OCI-LY7 (cell line): ENCODE measurements at regions not wholly inside any gene's neighbourhood (a gene's known extent, or its start where the extent isn't known, plus 50 kb on each side); places are given as distances from the start of the nearest gene placed in this dataset.

Experiments used
- BruUV-seq: library from RNA; stranded (reverse); fragments of 400-500 nt; replicated peaks from 2 replicates; lab custom pipeline; 2021; lab: Mats Ljungman, UMichigan
- CTCF ChIA-PET: fragments of 300-600 bp; sonication (Branson Sonifier 250); formaldehyde crosslinking; loops from one replicate; lab custom pipeline; 2022; ENCODE audit warnings: antibody characterized with exemption; ENCODE audit not compliant: unreplicated experiment; lab: Charles Lee
- POLR2A ChIA-PET: fragments of 300-600 bp; sonication (Branson Sonifier 250); formaldehyde crosslinking; loops from one replicate; lab custom pipeline; 2022; ENCODE audit warnings: antibody characterized with exemption; lab: Charles Lee
- DNase-seq: peaks from one replicate; pipeline ENCODE4 v3.0.0-alpha.2; 2015; ENCODE audit warnings: low spot score
- H2AFZ ChIP-seq: fragments of 200-600 bp; sonication (generic), shearing (Covaris generic); 2 replicates; pipeline ENCODE4 v1.6.1; 2014; ENCODE audit warnings: mild to moderate bottlenecking, antibody characterized with exemption, low read length, moderate library complexity
- H3K27ac ChIP-seq: fragments of 200-600 bp; sonication (generic); 2 replicates; pipeline ENCODE4 v1.5.1; 2014; ENCODE audit warnings: mixed run types, low read depth, mild to moderate bottlenecking, moderate library complexity, low read length, inconsistent platforms; ENCODE audit not compliant: poor library complexity, severe bottlenecking
- H3K36me3 ChIP-seq: fragments of 200-600 bp; sonication (generic); 2 replicates; pipeline ENCODE4 v1.6.1; 2014; ENCODE audit warnings: mild to moderate bottlenecking, antibody characterized with exemption, low read length, moderate library complexity, mixed read lengths; ENCODE audit not compliant: insufficient read depth
- H3K4me1 ChIP-seq: fragments of 200-600 bp; sonication (generic); 2 replicates; pipeline ENCODE4 v1.5.1; 2014; ENCODE audit warnings: mild to moderate bottlenecking, low read length; ENCODE audit not compliant: insufficient read depth, poor library complexity, severe bottlenecking
- H3K4me2 ChIP-seq: fragments of 200-600 bp; sonication (generic); 2 replicates; pipeline ENCODE4 v1.6.1; 2014; ENCODE audit warnings: mild to moderate bottlenecking, low read length
- H3K4me3 ChIP-seq: fragments of 200-600 bp; sonication (generic); 2 replicates; pipeline ENCODE4 v1.5.1; 2014; ENCODE audit warnings: mild to moderate bottlenecking, low read depth, low read length; ENCODE audit not compliant: poor library complexity, severe bottlenecking
- H3K79me2 ChIP-seq: fragments of 200-600 bp; sonication (generic); 2 replicates; pipeline ENCODE4 v1.6.1; 2016; ENCODE audit warnings: low read depth, mild to moderate bottlenecking, low read length, moderate library complexity, mixed read lengths; ENCODE audit not compliant: insufficient read depth
- H3K9me2 ChIP-seq: fragments of 200-600 bp; sonication (generic); 2 replicates; pipeline ENCODE4 v1.6.1; 2016; ENCODE audit warnings: mild to moderate bottlenecking, low read length, mixed read lengths; ENCODE audit not compliant: insufficient read depth
- H3K9me3 ChIP-seq: fragments of 200-600 bp; sonication (generic); 2 replicates; pipeline ENCODE4 v1.6.1; 2014; ENCODE audit warnings: mild to moderate bottlenecking, mixed run types, low read length, mixed read lengths
- H4K20me1 ChIP-seq: fragments of 200-600 bp; sonication (generic); 2 replicates; pipeline ENCODE4 v1.6.1; 2014; ENCODE audit warnings: mild to moderate bottlenecking, antibody characterized with exemption, low read length, moderate library complexity, mixed read lengths; ENCODE audit not compliant: insufficient read depth
- EZH2phosphoT487 ChIP-seq: fragments of 200-600 bp; sonication (generic); IDR thresholded peaks from 2 replicates; pipeline ENCODE4 v1.6.1; 2018; ENCODE audit warnings: low read depth, borderline replicate concordance, mild to moderate bottlenecking, mixed run types, antibody characterized with exemption, low read length, moderate library complexity, mixed read lengths
- intact Hi-C: fragments of 100-400 bp; cut with micrococcal nuclease; formaldehyde crosslinking; loops from one replicate; pipeline ENCODE4 v1.10.0; 2022; ENCODE audit not compliant: unreplicated experiment
- TF ChIP-seq, protein P1 (sequence below): fragments of 200-600 bp; sonication (generic); conservative IDR thresholded peaks from 2 replicates; pipeline ENCODE4 v1.5.1; 2014; ENCODE audit warnings: mild to moderate bottlenecking, antibody characterized with exemption, low read length, moderate library complexity, mixed read lengths

DNA sequence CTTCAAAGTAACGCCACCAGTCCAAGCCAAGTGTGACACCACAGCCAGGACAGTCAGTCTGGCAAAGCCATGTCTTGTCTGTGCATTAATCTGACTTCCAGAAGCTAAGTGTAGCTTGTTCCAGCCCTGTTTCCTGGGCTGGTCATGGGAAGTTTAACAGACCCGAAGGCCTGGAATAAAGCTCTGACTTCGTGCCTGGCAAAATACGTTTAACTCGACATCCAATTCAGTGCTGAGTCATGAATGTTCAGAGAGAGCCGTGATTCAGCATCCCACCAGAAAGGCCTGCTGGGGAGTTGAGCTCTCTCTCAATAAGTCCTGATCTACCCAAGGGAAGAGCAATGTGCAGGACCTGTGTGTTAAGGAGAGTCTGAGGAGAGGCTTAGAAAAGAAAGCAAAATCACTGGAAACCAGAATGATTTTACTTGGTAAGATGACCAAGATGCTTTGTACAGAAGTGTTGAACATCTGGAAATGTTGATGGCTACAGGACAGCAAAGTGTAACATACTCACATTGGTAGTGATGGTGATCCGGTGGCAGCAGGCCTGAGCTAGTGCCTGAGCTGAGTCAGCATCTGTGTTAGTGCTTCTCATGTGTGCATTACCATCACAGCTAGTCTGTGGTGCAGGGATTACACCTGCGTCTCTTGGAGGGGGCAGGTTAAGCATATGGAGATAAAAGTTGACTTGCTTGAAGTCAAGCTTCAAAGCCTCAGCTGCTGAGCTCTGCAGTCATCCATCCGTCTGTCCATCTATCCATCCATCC is 743.7 kb upstream of the HS6ST1 start:
- BruUV-seq = no TSS peak
- Histone ChIP-seq H3K79me2 (no peaks in the 10 kb centered on the region), H3K4me1 (no peaks in the 10 kb centered on the region), H3K27ac (no peak overlapping the region), H2AFZ (no peak overlapping the region), H3K4me3 (no peak overlapping the region), H3K9me3 (no peaks in the 10 kb centered on the region), H3K9me2 (no peaks in the 10 kb centered on the region), H4K20me1 (no peaks in the 10 kb centered on the region), H3K4me2 (no peak overlapping the region), H3K36me3 (no peaks in the 10 kb centered on the region)
- intact Hi-C loops = no loop called here
- ChIA-PET CTCF (no interaction called here), POLR2A (no interaction called here)
- no peak for DNase-seq
- no peak for TF ChIP-seq EZH2phosphoT487
- TF ChIP-seq, protein P1, sequence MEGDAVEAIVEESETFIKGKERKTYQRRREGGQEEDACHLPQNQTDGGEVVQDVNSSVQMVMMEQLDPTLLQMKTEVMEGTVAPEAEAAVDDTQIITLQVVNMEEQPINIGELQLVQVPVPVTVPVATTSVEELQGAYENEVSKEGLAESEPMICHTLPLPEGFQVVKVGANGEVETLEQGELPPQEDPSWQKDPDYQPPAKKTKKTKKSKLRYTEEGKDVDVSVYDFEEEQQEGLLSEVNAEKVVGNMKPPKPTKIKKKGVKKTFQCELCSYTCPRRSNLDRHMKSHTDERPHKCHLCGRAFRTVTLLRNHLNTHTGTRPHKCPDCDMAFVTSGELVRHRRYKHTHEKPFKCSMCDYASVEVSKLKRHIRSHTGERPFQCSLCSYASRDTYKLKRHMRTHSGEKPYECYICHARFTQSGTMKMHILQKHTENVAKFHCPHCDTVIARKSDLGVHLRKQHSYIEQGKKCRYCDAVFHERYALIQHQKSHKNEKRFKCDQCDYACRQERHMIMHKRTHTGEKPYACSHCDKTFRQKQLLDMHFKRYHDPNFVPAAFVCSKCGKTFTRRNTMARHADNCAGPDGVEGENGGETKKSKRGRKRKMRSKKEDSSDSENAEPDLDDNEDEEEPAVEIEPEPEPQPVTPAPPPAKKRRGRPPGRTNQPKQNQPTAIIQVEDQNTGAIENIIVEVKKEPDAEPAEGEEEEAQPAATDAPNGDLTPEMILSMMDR = no peak

DNA sequence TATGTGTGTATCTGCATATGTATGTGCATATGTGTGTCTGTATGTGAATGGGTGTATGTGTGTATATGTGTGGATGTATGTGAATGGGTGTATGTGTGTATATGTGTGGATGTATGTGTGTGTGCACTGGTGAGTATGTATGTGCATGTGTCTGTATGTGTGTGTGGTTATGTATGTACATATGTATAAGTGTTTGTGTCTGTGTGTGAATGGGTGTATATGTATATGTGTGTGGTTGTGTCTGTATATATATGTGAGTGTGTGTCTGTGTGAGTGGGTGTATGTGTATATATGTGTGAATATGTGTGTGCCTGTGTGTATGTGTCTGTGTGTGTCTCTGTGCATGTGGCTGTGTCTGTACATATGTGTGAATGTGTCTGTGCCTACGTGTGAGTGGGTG is 748.4 kb upstream of the HS6ST1 start:
- Histone ChIP-seq H3K36me3 (no peaks in the 10 kb centered on the region), H3K4me2 (no peak overlapping the region), H4K20me1 (no peaks in the 10 kb centered on the region), H3K27ac (no peak overlapping the region), H3K4me1 (no peaks in the 10 kb centered on the region), H2AFZ (no peak overlapping the region), H3K9me2 (no peaks in the 10 kb centered on the region), H3K4me3 (no peak overlapping the region), H3K79me2 (no peaks in the 10 kb centered on the region), H3K9me3 (no peaks in the 10 kb centered on the region)
- TF ChIP-seq, protein P1 = no peak
- TF ChIP-seq EZH2phosphoT487 = no peak
- POLR2A ChIA-PET = no interaction called here
- CTCF ChIA-PET = no interaction called here
- DNase-seq = no peak
- intact Hi-C loops = no loop called here
- no TSS peak for BruUV-seq

DNA sequence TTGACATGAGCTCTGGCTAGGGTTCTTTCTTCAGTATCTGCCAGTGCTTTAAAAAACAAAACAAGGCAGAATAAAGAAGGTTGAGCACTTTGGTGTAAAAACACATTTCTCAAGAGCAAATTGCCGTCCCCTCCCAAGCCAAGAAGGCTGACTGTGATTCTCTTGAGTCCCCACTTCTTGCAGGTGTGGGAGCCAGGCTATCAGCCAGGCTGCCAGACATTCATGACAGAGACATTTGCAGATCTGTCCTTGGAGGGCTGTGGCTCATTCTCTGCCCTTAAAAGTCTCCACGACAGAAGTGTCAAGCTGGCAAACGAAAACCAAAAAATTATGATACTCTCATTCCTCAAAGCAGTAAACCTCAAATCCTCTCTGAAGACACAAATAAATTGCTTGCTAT is 749.3 kb upstream of the HS6ST1 start:
- no peak overlapping the region for H3K4me2 ChIP-seq
- CTCF ChIA-PET = no interaction called here
- no peak for DNase-seq
- H3K27ac ChIP-seq = no peak overlapping the region
- POLR2A ChIA-PET = no interaction called here
- intact Hi-C loops = no loop called here
- no peaks in the 10 kb centered on the region for H3K36me3 ChIP-seq
- no peak overlapping the region for H3K4me3 ChIP-seq
- H3K9me2 ChIP-seq = no peaks in the 10 kb centered on the region
- BruUV-seq = no TSS peak
- no peaks in the 10 kb centered on the region for H3K4me1 ChIP-seq
- TF ChIP-seq, protein P1 = no peak
- no peak for TF ChIP-seq EZH2phosphoT487
- H2AFZ ChIP-seq = no peak overlapping the region
- H3K9me3 ChIP-seq = no peaks in the 10 kb centered on the region
- H4K20me1 ChIP-seq = no peaks in the 10 kb centered on the region
- H3K79me2 ChIP-seq = no peaks in the 10 kb centered on the region
